NCI-H2107 (cell line): ENCODE measurements at regions not wholly inside any gene's neighbourhood (a gene's known extent, or its start where the extent isn't known, plus 50 kb on each side); places are given as distances from the start of the nearest gene placed in this dataset.

Experiments used
- DNase-seq: peaks from one replicate; lab custom pipeline; 2025; lab: John Stamatoyannopoulos, UW

- no peak for DNase-seq
These were observed 52.6 kb upstream of the KATNAL1 start for GRCh38 chr13:30359991-30360390.

GRCh38 chr13:30360586-30360985, 53.2 kb upstream of the KATNAL1 start:
- DNase-seq: no peak

GRCh38 chr13:30362005-30362788, 54.8 kb upstream of the KATNAL1 start:
- DNase-seq: no peak

- no peak for DNase-seq
These were observed 55.5 kb upstream of the KATNAL1 start for GRCh38 chr13:30362869-30363268.

- no peak for DNase-seq
These were observed 56.4 kb upstream of the KATNAL1 start for GRCh38 chr13:30363725-30364124.

GRCh38 chr13:30364133-30364532, 56.8 kb upstream of the KATNAL1 start:
- no peak for DNase-seq

- DNase-seq: no peak
These were observed 57.4 kb upstream of the UBE2L5 start for GRCh38 chr13:30364876-30365275.

GRCh38 chr13:30366088-30366487, 56.2 kb upstream of the UBE2L5 start:
- no peak for DNase-seq

- DNase-seq: no peak
These were observed 55.0 kb upstream of the UBE2L5 start for GRCh38 chr13:30367296-30367695.

GRCh38 chr13:30370146-30370545, 52.1 kb upstream of the UBE2L5 start:
- no peak for DNase-seq

GRCh38 chr13:30370916-30371521, 51.3 kb upstream of the UBE2L5 start:
- DNase-seq: no peak

GRCh38 chr13:30371649-30372265, 50.5 kb upstream of the UBE2L5 start:
- DNase-seq: peak; percentile 67
